ENCODE measurements at regions not wholly inside any gene's neighbourhood (a gene's known extent, or its start where the extent isn't known, plus 50 kb on each side); places are given as distances from the start of the nearest gene placed in this dataset.

DNA sequence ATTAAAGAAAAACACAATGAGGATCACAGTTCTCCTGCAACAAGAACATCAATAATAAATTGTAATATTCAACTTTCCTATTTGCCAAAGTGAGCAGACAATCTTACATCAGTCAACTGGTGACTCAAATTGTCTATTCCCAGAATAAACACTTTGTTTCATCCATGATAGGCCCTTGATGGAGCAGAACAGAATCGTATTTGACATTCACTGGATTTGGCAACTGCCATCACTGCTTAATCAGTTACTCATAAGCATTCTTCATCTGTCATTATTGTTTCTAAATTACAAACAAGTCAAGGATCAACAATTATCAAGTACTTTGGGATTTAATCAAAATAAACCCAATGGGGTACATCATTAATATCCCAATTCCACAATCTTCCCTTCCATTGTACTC is 398.4 kb downstream of the GABRG2 start:
- peaks cover 25% of the 10 kb centered on the region; the same call in 1 of the 2 replicates for H3K9me3 ChIP-seq (ENCODE audit: control insufficient read depth, insufficient read depth, low read length)
- TF ChIP-seq, protein P1, sequence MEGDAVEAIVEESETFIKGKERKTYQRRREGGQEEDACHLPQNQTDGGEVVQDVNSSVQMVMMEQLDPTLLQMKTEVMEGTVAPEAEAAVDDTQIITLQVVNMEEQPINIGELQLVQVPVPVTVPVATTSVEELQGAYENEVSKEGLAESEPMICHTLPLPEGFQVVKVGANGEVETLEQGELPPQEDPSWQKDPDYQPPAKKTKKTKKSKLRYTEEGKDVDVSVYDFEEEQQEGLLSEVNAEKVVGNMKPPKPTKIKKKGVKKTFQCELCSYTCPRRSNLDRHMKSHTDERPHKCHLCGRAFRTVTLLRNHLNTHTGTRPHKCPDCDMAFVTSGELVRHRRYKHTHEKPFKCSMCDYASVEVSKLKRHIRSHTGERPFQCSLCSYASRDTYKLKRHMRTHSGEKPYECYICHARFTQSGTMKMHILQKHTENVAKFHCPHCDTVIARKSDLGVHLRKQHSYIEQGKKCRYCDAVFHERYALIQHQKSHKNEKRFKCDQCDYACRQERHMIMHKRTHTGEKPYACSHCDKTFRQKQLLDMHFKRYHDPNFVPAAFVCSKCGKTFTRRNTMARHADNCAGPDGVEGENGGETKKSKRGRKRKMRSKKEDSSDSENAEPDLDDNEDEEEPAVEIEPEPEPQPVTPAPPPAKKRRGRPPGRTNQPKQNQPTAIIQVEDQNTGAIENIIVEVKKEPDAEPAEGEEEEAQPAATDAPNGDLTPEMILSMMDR (IDR thresholded peaks at IDR 0.05; ENCODE audit: low read depth, low read length) = no peak
- H3K4me3 ChIP-seq (ENCODE audit: low read depth, low read length) = no peak overlapping the region
- CTCF ChIA-PET = no interaction called here
- DNase-seq (ENCODE audit: low read depth, low spot score) = no peak
- H3K27me3 ChIP-seq (ENCODE audit: control insufficient read depth, insufficient read depth, low read length) = no peaks in the 10 kb centered on the region
- POLR2A ChIA-PET = no interaction called here
- no peak overlapping the region for H3K27ac ChIP-seq (ENCODE audit: low read depth, low read length)

DNA sequence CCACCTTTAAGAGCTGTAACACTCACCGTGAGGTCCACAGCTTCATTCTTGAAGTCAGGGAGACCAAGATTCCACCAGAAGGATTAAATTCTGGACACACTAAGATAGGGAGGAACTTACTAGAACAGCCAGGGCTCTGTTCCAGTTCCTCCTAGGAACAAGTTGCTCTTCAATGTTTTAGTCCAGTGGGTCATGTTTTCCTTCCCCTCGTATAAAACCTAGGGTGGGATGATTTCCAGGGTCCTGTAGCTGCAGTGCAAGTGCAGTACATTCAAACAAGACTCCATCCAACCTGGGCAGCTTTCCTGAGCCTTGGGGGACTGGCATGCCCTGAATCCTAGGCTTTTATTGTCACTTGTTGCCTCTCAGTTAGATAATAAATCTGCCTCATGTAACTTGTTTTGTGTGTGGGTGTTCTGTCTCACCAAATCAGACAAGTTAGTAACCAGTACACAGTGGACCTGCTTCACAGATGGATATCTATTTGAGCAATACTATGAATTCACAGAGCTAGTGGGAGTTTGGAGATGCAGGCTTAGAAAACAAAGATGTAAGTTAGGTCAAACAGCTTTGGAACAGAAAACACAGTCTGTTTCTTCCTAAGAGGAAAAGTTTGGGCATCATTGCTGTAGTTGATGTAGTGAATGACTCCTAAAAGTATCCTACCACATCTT is 405.6 kb downstream of the GABRG2 start:
- TF ChIP-seq, protein P1 (IDR thresholded peaks at IDR 0.05; ENCODE audit: low read depth, low read length) = no peak
- ChIA-PET POLR2A (no interaction called here), CTCF (no interaction called here)
- no peaks in the 10 kb centered on the region for H3K27me3 ChIP-seq (ENCODE audit: control insufficient read depth, insufficient read depth, low read length)
- no peak overlapping the region for H3K27ac ChIP-seq (ENCODE audit: low read depth, low read length)
- no peak overlapping the region for H3K4me3 ChIP-seq (ENCODE audit: low read depth, low read length)
- DNase-seq (ENCODE audit: low read depth, low spot score) = no peak
- peaks cover 25% of the 10 kb centered on the region; the same call in 1 of the 2 replicates for H3K9me3 ChIP-seq (ENCODE audit: control insufficient read depth, insufficient read depth, low read length)

DNA sequence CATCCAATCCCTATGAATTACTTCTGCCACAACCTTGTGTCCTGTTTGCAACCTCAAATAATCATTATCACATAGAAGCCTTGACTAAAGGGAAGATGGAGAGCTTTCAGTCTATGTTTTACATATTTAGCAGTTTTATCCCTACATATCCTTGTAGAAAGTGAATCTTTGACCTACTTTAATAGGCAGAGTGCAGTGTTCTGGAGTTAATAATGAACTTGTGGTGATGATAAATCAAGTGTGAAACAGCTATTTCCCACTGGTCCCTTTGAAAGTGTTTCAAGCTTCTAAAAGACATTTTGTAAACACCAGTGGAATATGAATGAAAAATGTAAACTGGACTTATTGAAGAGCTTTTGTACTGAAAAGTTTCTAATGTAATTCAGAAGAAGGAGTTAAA is 406.7 kb downstream of the GABRG2 start:
- TF ChIP-seq, protein P1 (IDR thresholded peaks at IDR 0.05; ENCODE audit: low read depth, low read length) = no peak
- Histone ChIP-seq H3K27ac (ENCODE audit: low read depth, low read length) (no peak overlapping the region), H3K4me3 (ENCODE audit: low read depth, low read length) (no peak overlapping the region), H3K9me3 (ENCODE audit: control insufficient read depth, insufficient read depth, low read length) (peaks cover 20% of the 10 kb centered on the region; the same call in 1 of the 2 replicates), H3K27me3 (ENCODE audit: control insufficient read depth, insufficient read depth, low read length) (no peaks in the 10 kb centered on the region)
- POLR2A ChIA-PET = no interaction called here
- no peak for DNase-seq (ENCODE audit: low read depth, low spot score)
- CTCF ChIA-PET = no interaction called here

DNA sequence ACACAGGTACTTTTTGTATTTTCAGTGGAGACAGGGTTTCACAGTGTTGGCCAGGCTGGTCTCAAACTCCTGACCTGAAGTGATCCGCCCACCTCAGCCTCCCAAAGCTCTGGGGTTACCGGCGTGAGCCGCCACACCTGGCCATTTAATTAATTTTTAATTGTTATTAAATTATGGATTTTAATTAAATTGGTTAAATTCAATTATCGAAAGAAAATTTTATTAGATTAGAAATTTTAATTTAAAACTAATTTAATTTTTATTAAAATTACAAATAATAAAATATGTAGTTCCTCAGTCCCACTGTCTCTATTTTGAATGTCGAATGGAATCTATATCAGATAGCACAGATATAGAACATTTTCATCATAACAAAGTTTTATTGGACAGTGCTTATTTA is 416.5 kb downstream of the GABRG2 start:
- POLR2A ChIA-PET = no interaction called here

DNA sequence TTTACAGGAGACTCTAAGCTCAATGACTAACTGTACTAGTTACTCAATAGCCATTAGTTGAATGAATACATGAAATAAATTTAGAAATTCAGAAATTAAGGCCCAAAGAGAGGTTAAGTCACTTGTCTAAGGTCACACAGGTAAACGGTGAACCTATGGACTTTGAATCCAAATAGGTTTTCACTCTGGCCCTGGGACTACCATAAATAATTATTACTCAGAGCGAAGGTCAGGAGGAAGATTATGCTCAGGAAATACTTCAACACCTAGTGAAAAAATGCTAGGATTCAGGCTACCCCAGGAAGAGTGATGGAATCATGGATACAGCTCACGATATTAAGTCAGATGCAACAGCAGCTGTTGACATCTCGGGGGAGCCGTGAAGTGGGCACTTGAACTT is 417.4 kb downstream of the GABRG2 start:
- POLR2A ChIA-PET = no interaction called here
- CTCF ChIA-PET = no interaction called here
- no peaks in the 10 kb centered on the region for H3K27me3 ChIP-seq (ENCODE audit: control insufficient read depth, insufficient read depth, low read length)
- DNase-seq (ENCODE audit: low read depth, low spot score) = no peak
- TF ChIP-seq, protein P1 (IDR thresholded peaks at IDR 0.05; ENCODE audit: low read depth, low read length) = no peak
- no peak overlapping the region for H3K4me3 ChIP-seq (ENCODE audit: low read depth, low read length)
- H3K27ac ChIP-seq (ENCODE audit: low read depth, low read length) = no peak overlapping the region
- peaks cover 14% of the 10 kb centered on the region for H3K9me3 ChIP-seq (ENCODE audit: control insufficient read depth, insufficient read depth, low read length)

More for the DNA sequence above, 416.5 kb downstream of the GABRG2 start:
- H3K27ac ChIP-seq (ENCODE audit: low read depth, low read length) = no peak overlapping the region
- TF ChIP-seq, protein P1 (IDR thresholded peaks at IDR 0.05; ENCODE audit: low read depth, low read length) = no peak
- H3K4me3 ChIP-seq (ENCODE audit: low read depth, low read length) = no peak overlapping the region
- peaks cover 16% of the 10 kb centered on the region for H3K9me3 ChIP-seq (ENCODE audit: control insufficient read depth, insufficient read depth, low read length)
- DNase-seq (ENCODE audit: low read depth, low spot score) = no peak
- H3K27me3 ChIP-seq (ENCODE audit: control insufficient read depth, insufficient read depth, low read length) = no peaks in the 10 kb centered on the region
- CTCF ChIA-PET = no interaction called here
